ENCODE measurements at regions not wholly inside any gene's neighbourhood (a gene's known extent, or its start where the extent isn't known, plus 50 kb on each side); places are given as distances from the start of the nearest gene placed in this dataset.

GRCh38 chr2:46850742-46851141 lies 64.9 kb downstream of the MCFD2 start:
- no peak for DNase-seq

- DNase-seq = no peak
Observed at GRCh38 chr2:46849721-46850556, 65.7 kb downstream of the MCFD2 start.

- no peak for DNase-seq
Observed at GRCh38 chr2:46849046-46849715, 66.4 kb downstream of the MCFD2 start.

GRCh38 chr2:46848447-46848846 lies 67.2 kb downstream of the MCFD2 start:
- no peak for DNase-seq

GRCh38 chr2:46847726-46848412 lies 67.7 kb downstream of the MCFD2 start:
- DNase-seq = no peak

GRCh38 chr2:46847185-46847710 lies 68.4 kb downstream of the MCFD2 start:
- DNase-seq = no peak

- no peak for DNase-seq
Observed at GRCh38 chr2:46846536-46846935, 69.1 kb downstream of the MCFD2 start.

GRCh38 chr2:46845542-46846486 lies 69.8 kb downstream of the MCFD2 start:
- DNase-seq = no peak

GRCh38 chr2:46844443-46844842 lies 71.2 kb downstream of the MCFD2 start:
- DNase-seq = no peak

- no peak for DNase-seq
Observed at GRCh38 chr2:46844034-46844433, 71.6 kb downstream of the MCFD2 start.

- DNase-seq = no peak
Observed at GRCh38 chr2:46843316-46843715, 72.3 kb downstream of the MCFD2 start.

- no peak for DNase-seq
Observed at GRCh38 chr2:46842876-46843275, 72.7 kb downstream of the MCFD2 start.

GRCh38 chr2:46841621-46842020 lies 74.0 kb downstream of the MCFD2 start:
- DNase-seq = no peak

- DNase-seq = no peak
Observed at GRCh38 chr2:46839045-46839444, 76.6 kb downstream of the MCFD2 start.

GRCh38 chr2:46837704-46838103 lies 77.9 kb downstream of the MCFD2 start:
- DNase-seq = no peak

GRCh38 chr2:46837112-46837454 lies 78.5 kb downstream of the MCFD2 start:
- DNase-seq = no peak

- no peak for DNase-seq
Observed at GRCh38 chr2:46836295-46837111, 79.1 kb downstream of the MCFD2 start.

GRCh38 chr2:46835520-46835919 lies 80.1 kb downstream of the MCFD2 start:
- DNase-seq = no peak

- no peak for DNase-seq
Observed at GRCh38 chr2:46832543-46832942, 83.1 kb downstream of the MCFD2 start.

GRCh38 chr2:46831869-46832265 lies 83.7 kb downstream of the MCFD2 start:
- no peak for DNase-seq

GRCh38 chr2:46831051-46831868 lies 84.3 kb downstream of the MCFD2 start:
- no peak for DNase-seq
